GM23338 (cell line): ENCODE measurements at regions not wholly inside any gene's neighbourhood (a gene's known extent, or its start where the extent isn't known, plus 50 kb on each side); places are given as distances from the start of the nearest gene placed in this dataset.

Experiments
- ATAC-seq: fragments of 200-7000 bp; cut with Tn5 transposase; 3 replicates; pipeline ENCODE4 v1.9.1; 2020
- DNase-seq: peaks from one replicate; pipeline ENCODE4 v3.0.0-alpha.2; 2015; ENCODE audit warnings: low spot score
- H2AFZ ChIP-seq: fragments of 200-600 bp; sonication (generic); 2 replicates; pipeline ENCODE4 v1.8.0; 2016; ENCODE audit warnings: antibody characterized with exemption, mild to moderate bottlenecking, moderate library complexity
- H3F3A ChIP-seq: fragments of 200-600 bp; sonication (generic); replicated peaks from 2 replicates; pipeline ENCODE4 v1.8.0; 2017; ENCODE audit warnings: antibody characterized with exemption, mixed run types, low read depth
- H3K27ac ChIP-seq: fragments of 200-600 bp; sonication (generic); 2 replicates; pipeline ENCODE4 v1.6.1; 2016; ENCODE audit warnings: low read depth
- H3K27me3 ChIP-seq: fragments of 200-600 bp; sonication (generic); 2 replicates; pipeline ENCODE4 v1.8.0; 2016; ENCODE audit warnings: mild to moderate bottlenecking, mixed run types, moderate library complexity; ENCODE audit not compliant: insufficient read depth
- H3K36me3 ChIP-seq: fragments of 200-600 bp; sonication (generic); 2 replicates; pipeline ENCODE4 v1.8.0; 2016; ENCODE audit warnings: mild to moderate bottlenecking; ENCODE audit not compliant: insufficient read depth
- H3K4me1 ChIP-seq: fragments of 200-600 bp; sonication (generic); 2 replicates; pipeline ENCODE4 v1.8.0; 2016; ENCODE audit warnings: mild to moderate bottlenecking, moderate library complexity; ENCODE audit not compliant: insufficient read depth
- H3K4me2 ChIP-seq: fragments of 200-600 bp; sonication (generic); 2 replicates; pipeline ENCODE4 v1.7.1; 2017; ENCODE audit warnings: mixed run types
- H3K4me3 ChIP-seq: fragments of 200-600 bp; sonication (generic); 2 replicates; pipeline ENCODE4 v1.6.1; 2016; ENCODE audit warnings: mixed run types
- H3K79me2 ChIP-seq: fragments of 200-600 bp; sonication (generic); replicated peaks from 2 replicates; pipeline ENCODE4 v1.8.0; 2017; ENCODE audit warnings: mild to moderate bottlenecking; ENCODE audit not compliant: insufficient read depth
- H3K9me2 ChIP-seq: fragments of 200-600 bp; sonication (generic); 2 replicates; pipeline ENCODE4 v1.8.0; 2017; ENCODE audit not compliant: insufficient read depth
- H4K20me1 ChIP-seq: fragments of 200-600 bp; sonication (generic); replicated peaks from 2 replicates; pipeline ENCODE4 v1.8.0; 2017; ENCODE audit warnings: mild to moderate bottlenecking; ENCODE audit not compliant: insufficient read depth
- H3K27ac Mint-ChIP-seq: 2 replicates; pipeline ENCODE4 v1.8.0; 2020; ENCODE audit warnings: inconsistent platforms, mild to moderate bottlenecking, moderate library complexity, mixed read lengths
- H3K27me3 Mint-ChIP-seq: 3 replicates; pipeline ENCODE4 v1.8.0; 2022; ENCODE audit warnings: low read depth, mild to moderate bottlenecking, moderate library complexity, mixed read lengths, inconsistent platforms; ENCODE audit not compliant: insufficient read depth, poor library complexity
- H3K36me3 Mint-ChIP-seq: 3 replicates; pipeline ENCODE4 v1.8.0; 2021; ENCODE audit warnings: low read depth, mild to moderate bottlenecking, inconsistent platforms, moderate library complexity, mixed read lengths
- H3K4me1 Mint-ChIP-seq: 3 replicates; pipeline ENCODE4 v1.8.0; 2020; ENCODE audit warnings: mild to moderate bottlenecking, inconsistent platforms, mixed read lengths
- H3K4me3 Mint-ChIP-seq: 3 replicates; pipeline ENCODE4 v1.8.0; 2021; ENCODE audit warnings: moderate library complexity, mild to moderate bottlenecking, inconsistent platforms, mixed read lengths
- H3K9me3 Mint-ChIP-seq: 3 replicates; pipeline ENCODE4 v1.8.0; 2020; ENCODE audit warnings: moderate library complexity, mild to moderate bottlenecking, inconsistent platforms, mixed read lengths
- CREB1 ChIP-seq: fragments of 250-450 bp; sonication (Bioruptor Pico); IDR thresholded peaks from 2 replicates; pipeline ENCODE4 v1.5.0; 2020; ENCODE audit warnings: low read depth, mild to moderate bottlenecking, moderate library complexity
- CTCF ChIP-seq, 2 experiments: fragments of 200-600 bp in 1 of 2; sonication (generic) in 1 of 2; conservative IDR thresholded peaks; 2 replicates each; pipeline versions ENCODE4 v1.5.1 to v1.6.1; 2016 to 2017; ENCODE audit warnings: antibody characterized with exemption in 2 of 2, low read depth in 2 of 2, mild to moderate bottlenecking in 2 of 2, moderate library complexity in 1 of 2
- ETS1 ChIP-seq: IDR thresholded peaks from 2 replicates; pipeline ENCODE4 v1.6.1; 2016; ENCODE audit warnings: antibody characterized with exemption
- POLR2AphosphoS5 ChIP-seq: IDR thresholded peaks from 2 replicates; pipeline ENCODE4 v1.6.1; 2016; ENCODE audit warnings: antibody characterized with exemption, low read depth
- REST ChIP-seq: IDR thresholded peaks from one replicate; pipeline ENCODE4 v1.6.1; 2018; ENCODE audit warnings: antibody characterized with exemption; ENCODE audit not compliant: unreplicated experiment
- STAT1 ChIP-seq: IDR thresholded peaks from one replicate; pipeline ENCODE4 v1.6.1; 2016; ENCODE audit warnings: antibody characterized with exemption; ENCODE audit not compliant: unreplicated experiment
- ZNF114 ChIP-seq: fragments of 250-450 bp; sonication (Bioruptor Pico); IDR thresholded peaks from 2 replicates; pipeline ENCODE4 v1.5.0; 2020; ENCODE audit warnings: mild to moderate bottlenecking, moderate library complexity
- ZNF331 ChIP-seq: fragments of 250-450 bp; sonication (Bioruptor Pico); IDR thresholded peaks from 2 replicates; pipeline ENCODE4 v1.5.0; 2020; ENCODE audit warnings: low read depth, mild to moderate bottlenecking, moderate library complexity
- ZNF462 ChIP-seq: fragments of 250-450 bp; sonication (Bioruptor Pico); IDR thresholded peaks from 2 replicates; pipeline ENCODE4 v1.5.0; 2020; ENCODE audit warnings: mild to moderate bottlenecking, moderate library complexity

GRCh38 chr3:25985621-25986020 is 195.7 kb downstream of the OXSM start:
- no peak for ATAC-seq
- Mint-ChIP-seq H3K36me3 (no peaks in the 10 kb centered on the region), H3K4me1 (no peaks in the 10 kb centered on the region), H3K27me3 (no peaks in the 10 kb centered on the region), H3K4me3 (no peak overlapping the region), H3K9me3 (no peaks in the 10 kb centered on the region), H3K27ac (no peak overlapping the region)
- Histone ChIP-seq H3K4me3 (no peak overlapping the region), H3K4me2 (no peak overlapping the region), H4K20me1 (no peaks in the 10 kb centered on the region), H3K27me3 (no peaks in the 10 kb centered on the region), H2AFZ (no peak overlapping the region), H3K27ac (no peak overlapping the region), H3K36me3 (no peaks in the 10 kb centered on the region), H3K4me1 (no peaks in the 10 kb centered on the region), H3K9me2 (peaks cover 2% of the 10 kb centered on the region; the same call in 1 of the 2 replicates), H3F3A (no peaks in the 10 kb centered on the region), H3K79me2 (no peaks in the 10 kb centered on the region)
- DNase-seq: no peak
- no peak for TF ChIP-seq ETS1
- no peak for TF ChIP-seq STAT1
- no peak for TF ChIP-seq ZNF114
- no peak for TF ChIP-seq POLR2AphosphoS5
- TF ChIP-seq CTCF (conservative IDR thresholded peaks at IDR 0.05; ENCODE audit: low read depth in 2 of 2): no peak
- no peak for TF ChIP-seq ZNF462 (CRISPR knock-in tag)
- no peak for TF ChIP-seq ZNF331
- TF ChIP-seq CREB1: no peak
- TF ChIP-seq REST: no peak
